ENCODE measurements at regions not wholly inside any gene's neighbourhood (a gene's known extent, or its start where the extent isn't known, plus 50 kb on each side); places are given as distances from the start of the nearest gene placed in this dataset.
A peak's percentile ranks its signal among the peaks of the same experiment; 100 is the strongest.

- Histone ChIP-seq H3K4me1 (ENCODE audit: insufficient read depth, low read length) (peaks cover 44% of the 10 kb centered on the region), H4K20me1 (ENCODE audit: insufficient read depth, low read length) (no peaks in the 10 kb centered on the region), H3K79me2 (ENCODE audit: insufficient read depth, low read length) (peaks cover 2% of the 10 kb centered on the region), H3K27me3 (ENCODE audit: insufficient read depth, low read length) (no peaks in the 10 kb centered on the region), H3K4me3 (ENCODE audit: insufficient read depth, low read length) (no peak overlapping the region), H3K36me3 (ENCODE audit: insufficient read depth, low read length) (no peaks in the 10 kb centered on the region), H2AFZ (ENCODE audit: low read length) (no peak overlapping the region), H3K27ac (ENCODE audit: low read depth, low read length) (peak overlapping the region; percentile 90), H3K9me3 (ENCODE audit: low read depth, low read length) (no peaks in the 10 kb centered on the region), H3K4me2 (ENCODE audit: insufficient read depth, low read length) (no peak overlapping the region)
- no peak for TF ChIP-seq CTCF (IDR thresholded peaks at IDR 0.05; ENCODE audit: extremely low read depth, low read depth, low read length)
- no peak for DNase-seq (ENCODE audit: insufficient read length, low spot score, missing footprints)
Measured at GRCh38 chr9:109989296-109989695, 209.3 kb downstream of the PALM2AKAP2 start.

- DNase-seq (ENCODE audit: insufficient read length, low spot score, missing footprints): no peak
- peak overlapping the region; percentile 11 for H3K27ac ChIP-seq (ENCODE audit: low read depth, low read length)
- peaks cover 43% of the 10 kb centered on the region for H3K4me1 ChIP-seq (ENCODE audit: insufficient read depth, low read length)
- H4K20me1 ChIP-seq (ENCODE audit: insufficient read depth, low read length): no peaks in the 10 kb centered on the region
- no peaks in the 10 kb centered on the region for H3K36me3 ChIP-seq (ENCODE audit: insufficient read depth, low read length)
- peaks cover 2% of the 10 kb centered on the region for H3K79me2 ChIP-seq (ENCODE audit: insufficient read depth, low read length)
- no peak overlapping the region for H2AFZ ChIP-seq (ENCODE audit: low read length)
- no peak overlapping the region for H3K4me2 ChIP-seq (ENCODE audit: insufficient read depth, low read length)
- H3K27me3 ChIP-seq (ENCODE audit: insufficient read depth, low read length): no peaks in the 10 kb centered on the region
- H3K4me3 ChIP-seq (ENCODE audit: insufficient read depth, low read length): no peak overlapping the region
- no peaks in the 10 kb centered on the region for H3K9me3 ChIP-seq (ENCODE audit: low read depth, low read length)
- no peak for TF ChIP-seq CTCF (IDR thresholded peaks at IDR 0.05; ENCODE audit: extremely low read depth, low read depth, low read length)
Measured at GRCh38 chr9:109990541-109990940, 210.5 kb downstream of the PALM2AKAP2 start.

- TF ChIP-seq CTCF (IDR thresholded peaks at IDR 0.05; ENCODE audit: extremely low read depth, low read depth, low read length): no peak
- H3K4me2 ChIP-seq (ENCODE audit: insufficient read depth, low read length): no peak overlapping the region
- no peak for DNase-seq (ENCODE audit: insufficient read length, low spot score, missing footprints)
Measured at GRCh38 chr9:109992293-109992692, 212.3 kb downstream of the PALM2AKAP2 start.

GRCh38 chr9:109993250-109993978 is 213.4 kb downstream of the PALM2AKAP2 start:
- Histone ChIP-seq H3K36me3 (ENCODE audit: insufficient read depth, low read length) (no peaks in the 10 kb centered on the region), H2AFZ (ENCODE audit: low read length) (no peak overlapping the region), H3K79me2 (ENCODE audit: insufficient read depth, low read length) (peaks cover 2% of the 10 kb centered on the region), H3K4me3 (ENCODE audit: insufficient read depth, low read length) (no peak overlapping the region), H3K27ac (ENCODE audit: low read depth, low read length) (no peak overlapping the region), H4K20me1 (ENCODE audit: insufficient read depth, low read length) (no peaks in the 10 kb centered on the region), H3K9me3 (ENCODE audit: low read depth, low read length) (no peaks in the 10 kb centered on the region), H3K27me3 (ENCODE audit: insufficient read depth, low read length) (no peaks in the 10 kb centered on the region), H3K4me2 (ENCODE audit: insufficient read depth, low read length) (no peak overlapping the region), H3K4me1 (ENCODE audit: insufficient read depth, low read length) (peaks cover 22% of the 10 kb centered on the region)
- no peak for TF ChIP-seq CTCF (IDR thresholded peaks at IDR 0.05; ENCODE audit: extremely low read depth, low read depth, low read length)
- DNase-seq (ENCODE audit: insufficient read length, low spot score, missing footprints): peak; percentile 66

More at GRCh38 chr9:109992293-109992692, 212.3 kb downstream of the PALM2AKAP2 start:
- no peak overlapping the region for H3K27ac ChIP-seq (ENCODE audit: low read depth, low read length)
- no peaks in the 10 kb centered on the region for H3K27me3 ChIP-seq (ENCODE audit: insufficient read depth, low read length)
- peaks cover 2% of the 10 kb centered on the region for H3K79me2 ChIP-seq (ENCODE audit: insufficient read depth, low read length)
- no peak overlapping the region for H3K4me3 ChIP-seq (ENCODE audit: insufficient read depth, low read length)
- H3K9me3 ChIP-seq (ENCODE audit: low read depth, low read length): no peaks in the 10 kb centered on the region
- no peak overlapping the region for H2AFZ ChIP-seq (ENCODE audit: low read length)
- H4K20me1 ChIP-seq (ENCODE audit: insufficient read depth, low read length): no peaks in the 10 kb centered on the region
- peaks cover 33% of the 10 kb centered on the region for H3K4me1 ChIP-seq (ENCODE audit: insufficient read depth, low read length)
- H3K36me3 ChIP-seq (ENCODE audit: insufficient read depth, low read length): no peaks in the 10 kb centered on the region
